ENCODE measurements at regions not wholly inside any gene's neighbourhood (a gene's known extent, or its start where the extent isn't known, plus 50 kb on each side); places are given as distances from the start of the nearest gene placed in this dataset.
"Not testable (repeated sequence)": the region's sequence is repeated elsewhere in the genome, so short reads cannot be mapped to it uniquely, and the experiment has no call there.

DNA sequence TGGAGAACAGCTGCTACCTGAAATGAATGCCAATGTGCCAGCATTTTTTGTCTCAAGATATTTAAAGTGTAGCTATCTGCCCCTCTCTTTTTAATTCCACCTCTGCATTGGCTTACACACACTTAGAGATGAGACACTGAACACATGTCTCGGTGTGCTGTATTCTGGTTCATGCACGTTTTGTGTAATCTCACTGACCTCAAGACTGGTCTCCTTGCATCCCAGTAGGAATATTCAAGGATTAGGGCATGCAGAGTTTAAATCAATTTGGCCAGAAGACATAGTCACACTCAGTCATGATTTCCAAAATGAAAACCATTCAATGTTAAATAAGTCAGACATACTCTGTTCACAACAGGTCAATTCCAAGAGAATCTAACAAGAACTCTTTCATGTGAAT, 561.8 kb upstream of the TUSC1 start:
- no peak for DNase-seq (ENCODE audit: low read depth, low spot score)

DNA sequence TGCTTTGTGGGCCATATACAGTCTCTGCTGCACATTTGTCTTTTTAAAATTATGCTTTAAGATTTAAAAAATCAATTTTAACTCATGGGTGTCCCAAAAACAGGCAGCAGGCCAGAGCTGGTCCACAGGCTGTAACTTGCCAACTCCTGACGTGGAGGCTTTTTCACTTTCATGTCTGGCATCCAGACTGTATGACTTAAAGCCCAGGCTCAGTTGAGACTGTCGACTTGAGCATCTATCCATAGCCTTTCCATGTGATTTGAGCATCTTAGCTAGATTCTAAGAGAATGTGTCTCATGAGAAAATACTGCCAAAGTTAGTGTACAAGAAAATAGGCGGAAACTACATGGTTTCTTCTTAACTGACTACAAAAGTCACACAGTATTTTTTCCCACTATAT, 559.0 kb upstream of the TUSC1 start:
- no peak for DNase-seq (ENCODE audit: low read depth, low spot score)

DNA sequence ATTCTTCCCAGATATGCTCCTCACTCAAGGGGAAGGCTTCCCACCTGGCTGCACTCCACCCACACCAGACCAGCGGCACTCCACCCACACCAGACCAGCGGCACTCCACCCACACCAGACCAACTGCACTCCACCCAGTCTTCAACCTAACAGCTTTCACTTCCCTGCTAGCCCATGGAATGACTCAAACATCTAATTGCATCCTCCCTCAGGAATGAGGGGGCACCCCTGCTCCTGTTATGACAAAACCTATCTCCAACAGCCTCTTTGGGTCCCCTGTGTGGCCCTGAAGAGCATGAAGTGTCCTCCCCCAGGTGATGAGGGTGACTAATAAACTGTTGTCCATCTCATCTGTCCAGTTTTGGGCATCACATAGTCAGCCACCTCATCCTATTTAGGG, 556.6 kb upstream of the TUSC1 start:
- no peak for DNase-seq (ENCODE audit: low read depth, low spot score)

DNA sequence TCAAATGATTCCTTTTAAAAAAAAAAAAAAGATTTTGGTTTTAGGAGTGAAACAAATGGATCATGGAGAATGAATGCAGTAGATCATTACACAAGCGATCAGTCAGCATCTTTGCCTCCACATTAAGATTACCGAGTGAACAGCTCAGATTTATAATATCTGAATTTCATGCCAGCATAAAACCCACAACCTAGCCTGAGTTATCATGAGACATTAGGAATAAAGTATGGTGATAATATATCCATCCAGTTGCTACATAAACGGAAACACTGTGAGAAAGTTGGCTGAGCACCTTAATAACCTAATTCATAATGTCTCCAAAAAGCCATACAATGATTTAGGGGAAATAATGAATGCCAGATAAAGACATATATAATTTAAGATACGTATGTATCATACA, 553.1 kb upstream of the TUSC1 start:
- DNase-seq (ENCODE audit: low read depth, low spot score): no peak

DNA sequence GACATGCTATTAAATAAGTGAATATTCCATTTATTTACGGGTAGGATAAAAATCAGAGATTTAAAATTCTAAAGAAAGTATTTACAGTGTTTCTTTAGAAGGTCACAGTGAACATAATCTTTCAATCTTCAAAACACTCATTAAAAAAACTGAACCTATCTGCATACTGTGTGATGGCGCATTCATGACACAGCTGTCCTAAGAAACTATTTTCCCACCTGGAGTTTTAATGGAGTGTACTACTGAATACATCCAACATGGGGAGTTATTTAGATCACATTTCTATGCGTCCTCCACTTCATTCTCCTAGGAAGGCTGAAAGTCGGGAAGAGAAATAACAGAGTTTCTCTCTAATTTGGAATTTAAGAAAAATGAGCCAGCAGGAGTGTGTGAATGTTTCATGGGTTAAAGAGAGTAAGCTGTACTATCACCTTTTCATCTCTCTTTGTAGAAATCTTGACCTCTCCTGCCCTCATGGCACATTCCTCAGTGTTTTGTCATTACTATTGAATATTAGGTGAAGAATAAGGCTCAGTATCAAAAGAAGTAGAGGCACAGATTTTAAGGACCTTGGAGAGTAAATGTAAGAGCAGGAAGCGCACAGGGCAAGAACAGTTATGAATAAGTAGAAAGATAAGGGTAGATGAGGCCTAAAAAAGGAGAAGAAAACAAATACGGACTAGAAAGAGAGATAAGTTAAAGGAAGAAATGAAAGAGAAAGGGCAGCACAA, 551.2 kb upstream of the TUSC1 start:
- no peak for DNase-seq (ENCODE audit: low read depth, low spot score)

DNA sequence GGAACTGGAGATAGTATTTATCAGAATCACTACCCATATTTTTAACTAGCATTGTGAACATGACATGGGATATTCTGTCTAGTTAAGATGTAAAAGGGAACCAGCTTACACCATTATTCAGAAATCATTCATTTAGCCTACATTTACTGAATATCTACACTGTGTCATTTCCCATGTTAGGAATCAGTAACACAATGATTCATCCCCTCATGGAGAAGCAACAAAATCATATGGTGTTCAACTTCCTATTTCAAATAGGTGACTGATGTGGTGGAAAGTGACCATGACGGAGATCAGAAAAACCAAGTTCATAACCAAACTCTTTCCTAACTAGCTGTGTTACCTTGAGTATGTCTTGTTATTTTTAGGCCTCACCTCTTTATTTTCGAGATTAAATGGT, 550.0 kb upstream of the TUSC1 start:
- no peak for DNase-seq (ENCODE audit: low read depth, low spot score)

DNA sequence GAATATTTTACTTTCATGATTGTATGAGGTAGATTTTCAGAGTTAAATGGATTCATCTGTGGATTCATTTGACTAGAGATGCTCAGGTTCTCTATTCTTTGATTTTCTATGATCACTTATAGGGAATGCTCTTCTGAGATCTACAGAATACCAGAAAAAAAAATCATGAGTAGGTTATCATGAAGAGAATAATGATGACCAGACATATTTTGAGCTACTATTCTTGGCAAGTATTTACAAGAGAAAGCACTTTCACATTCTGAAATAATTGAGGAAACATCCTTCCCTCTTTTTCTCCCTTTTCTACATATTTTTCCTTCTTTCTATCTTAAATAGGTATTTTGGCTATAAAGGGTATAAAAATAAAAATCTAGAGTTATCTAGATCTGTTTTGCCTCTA, 543.0 kb upstream of the TUSC1 start:
- DNase-seq (ENCODE audit: low read depth, low spot score): no peak

DNA sequence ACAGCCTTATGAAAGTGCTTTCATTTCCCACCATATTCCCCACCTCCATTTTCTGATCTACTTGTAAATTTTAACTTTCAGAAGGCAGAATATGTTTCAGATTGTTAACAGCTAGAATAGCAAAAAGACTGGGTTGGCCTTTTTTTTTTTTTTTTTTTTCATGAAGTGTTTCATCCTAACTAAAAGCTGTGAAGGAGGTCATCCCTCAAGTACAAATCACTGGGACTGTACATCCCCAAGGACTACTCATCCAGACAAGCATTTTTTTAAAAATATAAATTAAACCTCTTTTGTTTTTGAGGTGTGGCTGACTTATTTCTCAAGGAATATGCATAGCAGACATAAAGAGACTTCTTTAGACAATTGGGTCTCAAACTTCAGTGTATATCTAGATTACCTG, 542.1 kb upstream of the TUSC1 start:
- DNase-seq (ENCODE audit: low read depth, low spot score): no peak

DNA sequence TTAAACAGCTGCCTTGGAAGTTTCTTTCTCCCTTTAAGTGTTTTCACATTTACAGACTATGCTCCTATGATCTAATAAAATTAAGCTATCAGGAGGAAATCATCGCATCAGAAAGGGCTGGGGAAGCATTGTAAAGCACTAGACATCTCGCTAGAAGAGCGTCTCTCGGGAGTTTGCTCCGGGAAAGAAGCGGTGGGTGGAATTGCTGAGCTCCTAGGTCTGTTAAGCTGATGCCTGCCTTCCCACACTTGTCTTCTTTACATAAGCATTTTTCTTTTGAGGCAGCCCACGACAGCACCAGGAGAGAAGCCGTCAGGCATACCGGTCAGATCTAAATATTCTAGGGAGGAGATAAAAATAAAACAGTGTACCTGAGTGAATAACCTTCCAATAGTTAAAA, 541.7 kb upstream of the TUSC1 start:
- DNase-seq (ENCODE audit: low read depth, low spot score): no peak

DNA sequence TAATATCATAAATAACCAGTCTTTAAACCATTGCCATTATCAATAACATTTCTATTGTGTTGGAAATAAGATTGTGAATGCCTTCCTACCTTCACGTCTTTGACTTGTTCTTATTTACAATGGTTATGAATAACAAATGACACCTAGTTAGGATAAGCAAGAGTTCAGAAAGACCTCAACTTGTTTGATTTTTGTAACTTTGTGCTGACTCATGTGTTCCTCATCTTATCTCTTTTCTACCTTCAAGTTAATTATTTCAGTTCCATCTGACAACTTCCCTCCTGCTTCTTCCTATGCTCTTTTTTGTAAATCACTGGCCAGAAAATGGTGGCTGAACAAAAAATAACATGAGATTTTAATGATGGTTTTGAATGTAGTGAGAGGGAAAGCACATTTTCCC, 538.5 kb upstream of the TUSC1 start:
- no peak for DNase-seq (ENCODE audit: low read depth, low spot score)

DNA sequence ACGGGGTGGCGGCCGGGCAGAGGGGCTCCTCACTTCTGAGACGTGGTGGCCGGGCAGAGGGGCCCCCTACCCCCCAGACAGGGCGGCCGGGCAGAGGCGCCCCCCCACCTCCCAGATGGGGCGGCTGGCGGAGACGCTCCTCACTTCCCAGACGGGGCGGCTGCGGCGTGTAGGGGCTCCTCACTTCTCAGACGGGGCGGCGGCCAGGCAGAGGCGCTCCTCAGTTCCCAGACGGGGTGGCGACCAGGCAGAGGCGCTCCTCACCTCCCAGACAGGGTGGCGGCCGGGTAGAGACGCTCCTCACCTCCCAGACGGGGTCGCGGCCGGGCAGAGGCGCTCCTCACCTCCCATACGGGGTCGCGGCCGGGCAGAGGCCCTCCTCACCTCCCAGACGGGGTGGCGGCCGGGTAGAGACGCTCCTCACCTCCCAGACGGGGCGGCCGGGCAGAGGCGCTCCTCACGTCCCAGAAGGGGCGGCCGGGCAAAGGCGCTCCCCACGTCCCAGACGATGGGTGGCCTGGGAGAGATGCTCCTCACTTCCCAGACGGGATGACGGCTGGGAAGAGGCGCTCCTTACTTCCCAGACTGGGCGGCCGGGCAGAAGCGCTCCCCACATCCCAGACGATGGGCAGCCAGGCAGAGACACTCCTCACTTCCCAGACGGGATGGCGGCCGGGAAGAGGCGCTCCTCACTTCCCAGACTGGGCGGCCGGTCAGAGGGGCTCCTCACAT, 536.6 kb upstream of the TUSC1 start:
- DNase-seq (ENCODE audit: low read depth, low spot score): not testable (repeated sequence)

DNA sequence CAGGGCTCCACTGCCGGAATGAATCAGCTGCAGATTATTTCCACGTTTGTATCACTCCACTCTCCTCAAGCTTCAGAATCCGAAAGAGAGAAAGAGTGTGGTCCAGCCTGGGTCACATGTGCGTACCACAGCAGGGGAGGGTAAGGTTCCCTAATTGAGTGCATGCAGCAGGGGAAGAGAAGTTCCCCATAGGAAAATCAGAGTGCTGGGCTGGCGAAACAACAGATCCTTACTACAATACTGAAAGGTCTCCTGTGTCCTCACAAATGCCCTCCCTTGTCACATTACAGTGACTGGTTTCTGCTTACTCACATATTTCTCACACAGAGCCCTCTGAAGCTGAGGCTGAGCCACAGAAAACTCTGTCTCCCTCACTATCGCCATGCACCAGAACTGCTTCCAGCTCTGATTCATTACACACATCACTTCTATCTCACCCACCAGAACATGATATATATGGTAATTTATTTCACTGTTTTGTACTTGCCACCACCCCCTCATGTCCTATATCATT, 532.2 kb upstream of the TUSC1 start:
- no peak for DNase-seq (ENCODE audit: low read depth, low spot score)

DNA sequence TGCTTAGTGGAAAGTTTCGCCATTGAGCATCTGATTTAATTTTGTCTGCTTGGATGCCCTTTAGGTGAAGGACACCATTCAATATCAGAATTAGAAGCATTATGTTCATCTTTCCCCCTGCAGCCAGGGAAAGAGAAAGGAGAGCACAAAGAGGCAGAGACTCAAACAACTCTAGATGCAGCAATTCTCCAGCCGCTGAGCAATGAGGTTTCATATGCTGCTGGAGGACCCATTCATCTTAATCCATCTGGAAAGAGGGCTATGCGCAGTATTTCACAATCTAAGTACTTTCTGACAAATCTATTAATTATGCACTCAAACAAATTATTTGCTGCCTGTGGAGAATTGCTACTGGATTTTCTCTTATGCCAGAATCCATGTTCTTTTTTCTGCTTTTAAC, 527.0 kb upstream of the TUSC1 start:
- DNase-seq (ENCODE audit: low read depth, low spot score): no peak

DNA sequence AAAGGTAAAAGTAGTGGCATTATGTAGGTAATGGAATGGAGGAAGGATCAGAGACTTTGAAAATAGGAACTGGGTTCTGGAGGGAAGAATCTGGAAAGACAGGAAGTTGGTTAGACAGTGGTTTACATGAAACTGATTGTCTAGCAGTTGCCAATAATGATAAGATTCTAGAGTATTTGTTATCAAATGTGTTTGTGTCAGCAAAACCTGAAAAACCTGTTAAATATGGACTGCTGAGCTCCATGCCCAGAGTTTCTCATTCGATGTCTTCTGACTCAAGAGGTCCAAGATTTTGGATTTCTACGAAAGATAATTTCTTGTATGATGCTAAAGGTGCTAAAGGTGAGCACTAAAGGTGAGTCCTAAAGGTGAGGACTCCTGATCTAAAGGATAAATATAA, 515.0 kb upstream of the TUSC1 start:
- no peak for DNase-seq (ENCODE audit: low read depth, low spot score)

DNA sequence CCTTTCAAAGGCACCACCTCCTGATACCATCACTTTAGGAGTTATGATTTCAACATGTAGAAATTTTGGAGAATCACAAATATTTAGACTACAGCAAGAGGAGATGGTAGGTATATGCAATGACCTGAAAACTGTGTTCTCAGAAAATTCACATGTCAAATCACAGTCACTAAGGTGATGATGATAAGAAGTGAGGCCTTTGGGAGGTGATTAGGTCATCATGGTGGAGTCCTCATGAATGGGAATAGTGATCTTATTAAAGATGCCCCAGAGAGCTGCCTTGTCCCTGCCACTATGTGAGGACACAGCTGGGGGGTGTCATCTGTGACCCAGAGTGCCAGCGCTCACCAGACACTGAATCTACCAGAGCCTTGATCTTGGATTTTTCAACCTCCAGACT, 513.5 kb upstream of the TUSC1 start:
- no peak for DNase-seq (ENCODE audit: low read depth, low spot score)

DNA sequence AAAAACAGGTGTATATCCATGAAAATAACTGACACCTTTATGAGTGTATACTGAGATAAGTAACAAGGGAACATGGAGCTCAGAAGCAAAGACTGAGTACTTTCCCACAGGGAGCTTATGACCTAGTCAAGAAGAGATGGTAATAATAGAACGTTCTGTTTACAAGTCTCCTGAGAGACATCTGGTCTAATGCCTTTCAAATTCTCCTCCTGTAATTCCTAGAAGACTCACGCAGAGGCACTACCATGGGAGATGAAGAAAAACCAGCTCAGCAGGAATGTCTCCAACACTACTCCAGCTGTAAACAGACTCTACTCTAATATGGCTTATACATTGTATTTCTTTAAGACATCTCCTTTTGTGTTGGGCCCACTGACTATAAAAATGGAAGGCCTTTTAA, 503.6 kb upstream of the TUSC1 start:
- no peak for DNase-seq (ENCODE audit: low read depth, low spot score)

DNA sequence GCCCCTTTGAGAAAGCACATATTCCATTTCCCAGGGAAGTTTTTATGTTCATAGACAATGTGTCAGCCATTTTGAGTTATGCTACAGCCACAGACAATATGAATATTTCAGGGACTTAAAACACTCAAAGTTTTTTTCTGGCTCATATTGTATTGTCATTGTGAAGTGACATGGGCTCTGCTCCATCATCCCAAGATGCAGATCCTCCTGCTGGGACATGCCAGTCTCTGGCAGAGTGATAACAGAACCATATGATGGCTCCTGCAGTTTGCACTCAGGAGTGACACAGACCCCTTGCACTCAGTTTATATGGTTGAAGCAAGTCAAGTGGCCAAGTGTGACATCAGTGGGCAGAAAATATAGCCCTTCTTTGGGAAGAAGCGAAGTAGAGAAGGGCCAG, 498.4 kb upstream of the TUSC1 start:
- DNase-seq (ENCODE audit: low read depth, low spot score): no peak

DNA sequence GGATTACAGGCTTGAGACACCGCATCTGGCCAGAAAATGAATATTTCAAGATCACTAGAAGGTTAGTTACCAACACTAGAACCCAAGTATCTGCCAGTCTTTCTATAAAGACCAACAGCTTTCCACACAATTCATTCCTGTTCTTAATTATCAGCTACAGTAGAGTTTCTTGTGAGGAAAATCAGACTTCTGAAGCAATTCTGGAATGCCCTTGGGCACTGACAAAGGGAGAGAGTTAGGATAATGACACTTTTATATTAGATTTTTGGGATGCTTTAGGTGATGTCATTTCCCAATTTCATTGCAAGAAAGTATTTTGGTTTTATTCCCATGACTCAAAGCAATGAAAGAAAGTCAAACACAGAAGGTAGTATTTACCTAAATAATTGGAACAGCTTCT, 497.0 kb upstream of the TUSC1 start:
- DNase-seq (ENCODE audit: low read depth, low spot score): no peak

DNA sequence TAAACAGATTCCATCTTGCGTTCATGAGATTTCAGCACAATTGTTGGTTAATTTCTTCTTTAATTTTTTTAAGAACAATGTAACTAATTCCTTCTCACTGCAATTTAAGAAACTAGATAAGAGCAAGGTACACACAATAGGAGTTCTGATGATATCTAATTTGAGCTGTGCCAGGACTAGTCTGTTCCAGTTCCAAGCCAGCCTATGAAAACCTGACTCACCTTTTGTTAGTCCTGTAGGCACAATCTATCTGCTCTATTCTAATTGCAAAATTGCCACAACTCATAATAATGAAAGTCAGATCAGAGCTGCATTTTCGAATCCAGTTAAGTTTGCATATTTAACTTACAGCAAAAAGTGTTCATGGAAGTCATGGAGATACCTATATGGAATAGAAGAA, 494.1 kb upstream of the TUSC1 start:
- no peak for DNase-seq (ENCODE audit: low read depth, low spot score)

DNA sequence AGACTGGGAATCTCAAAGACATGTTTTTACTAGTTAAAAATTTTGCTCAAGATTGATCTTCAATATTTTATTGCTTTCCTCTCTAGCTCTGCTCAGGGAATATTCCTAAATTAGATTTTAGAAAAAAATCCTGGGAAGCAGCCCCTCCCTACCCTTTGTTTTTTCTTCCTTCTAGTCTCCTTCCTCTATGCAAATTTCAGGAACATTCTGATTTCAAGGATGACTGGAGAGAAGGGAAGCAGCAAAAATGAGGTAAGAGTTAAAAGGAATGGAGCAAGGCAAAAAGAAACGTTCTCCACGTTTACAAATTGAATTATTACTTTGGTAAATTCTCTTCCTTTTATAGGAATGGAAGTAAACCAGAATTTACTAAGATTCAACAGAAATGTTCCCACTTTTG, 493.4 kb upstream of the TUSC1 start:
- DNase-seq (ENCODE audit: low read depth, low spot score): no peak

DNA sequence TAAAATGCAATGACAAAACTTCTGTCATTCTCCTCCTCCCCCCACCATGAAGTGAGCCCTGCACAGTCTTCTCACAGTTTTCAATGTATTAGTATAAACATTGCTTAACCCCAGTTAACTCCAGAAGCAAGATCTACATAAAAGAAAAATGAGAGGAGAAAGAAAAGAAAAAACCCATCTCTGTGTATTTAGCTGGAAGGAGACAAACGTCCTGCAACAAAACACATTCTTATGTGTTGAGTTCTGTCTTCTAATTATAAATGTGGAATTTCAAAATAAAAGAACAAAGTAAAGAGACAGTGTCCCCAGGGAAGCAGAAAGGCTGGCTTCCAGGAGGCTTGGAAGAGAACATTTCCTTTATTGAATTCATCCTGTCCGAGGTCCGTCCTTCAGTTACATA, 491.9 kb upstream of the TUSC1 start:
- no peak for DNase-seq (ENCODE audit: low read depth, low spot score)

DNA sequence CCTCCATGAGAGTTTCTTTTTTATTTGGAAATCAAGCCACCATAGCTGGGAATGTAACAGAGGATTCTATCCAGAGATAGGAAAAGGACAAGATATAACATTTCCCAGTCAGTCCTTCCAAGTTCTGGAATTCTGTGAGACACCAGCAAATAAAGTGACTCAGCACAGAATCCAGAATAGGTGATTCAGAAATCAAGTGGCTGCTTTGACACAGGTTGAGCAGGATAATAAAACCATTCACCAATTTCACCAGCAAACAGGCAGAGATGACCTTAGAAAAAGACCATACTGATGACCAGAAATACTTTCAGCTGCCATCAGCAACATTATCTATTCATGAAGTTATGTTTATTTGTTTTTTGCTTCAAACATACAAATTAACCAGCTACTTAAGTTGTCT, 491.5 kb upstream of the TUSC1 start:
- no peak for DNase-seq (ENCODE audit: low read depth, low spot score)

DNA sequence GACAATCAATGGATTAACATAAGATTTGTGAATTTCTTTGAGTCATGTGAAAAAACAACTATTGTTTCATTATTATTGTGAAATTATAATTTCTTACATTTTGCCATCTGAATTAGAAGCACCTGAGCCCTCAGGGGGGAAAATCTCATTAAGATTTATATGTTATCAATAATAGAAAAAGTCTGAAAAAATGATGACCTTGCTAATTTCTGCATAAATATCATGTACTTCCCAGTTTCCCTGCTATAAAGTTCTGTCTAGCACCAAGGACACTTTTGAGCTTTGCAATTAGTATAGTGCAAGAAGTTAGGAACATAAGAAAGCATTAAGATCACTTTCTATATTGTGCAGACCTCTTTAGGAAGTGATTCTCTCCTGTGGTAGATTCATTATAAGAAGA, 488.3 kb upstream of the TUSC1 start:
- DNase-seq (ENCODE audit: low read depth, low spot score): no peak

Data from ELF-1 (cell line).